Fibroblast of pulmonary artery (primary cell): ENCODE measurements at regions not wholly inside any gene's neighbourhood (a gene's known extent, or its start where the extent isn't known, plus 50 kb on each side); places are given as distances from the start of the nearest gene placed in this dataset.

Experiments used
- DNase-seq: peaks from one replicate; pipeline ENCODE4 v3.0.0-alpha.2; 2010; ENCODE audit warnings: low read depth
- H3K4me3 ChIP-seq: replicated peaks from 2 replicates; pipeline ENCODE4 v1.5.1; 2011; ENCODE audit warnings: low read depth, mild to moderate bottlenecking, control low read depth, low read length, moderate library complexity
- TF ChIP-seq, protein P1 (sequence below): IDR thresholded peaks from 2 replicates; pipeline ENCODE4 v1.5.1; 2011; ENCODE audit warnings: mild to moderate bottlenecking, control low read depth, low read length, inconsistent platforms; ENCODE audit errors: missing control alignments

DNA sequence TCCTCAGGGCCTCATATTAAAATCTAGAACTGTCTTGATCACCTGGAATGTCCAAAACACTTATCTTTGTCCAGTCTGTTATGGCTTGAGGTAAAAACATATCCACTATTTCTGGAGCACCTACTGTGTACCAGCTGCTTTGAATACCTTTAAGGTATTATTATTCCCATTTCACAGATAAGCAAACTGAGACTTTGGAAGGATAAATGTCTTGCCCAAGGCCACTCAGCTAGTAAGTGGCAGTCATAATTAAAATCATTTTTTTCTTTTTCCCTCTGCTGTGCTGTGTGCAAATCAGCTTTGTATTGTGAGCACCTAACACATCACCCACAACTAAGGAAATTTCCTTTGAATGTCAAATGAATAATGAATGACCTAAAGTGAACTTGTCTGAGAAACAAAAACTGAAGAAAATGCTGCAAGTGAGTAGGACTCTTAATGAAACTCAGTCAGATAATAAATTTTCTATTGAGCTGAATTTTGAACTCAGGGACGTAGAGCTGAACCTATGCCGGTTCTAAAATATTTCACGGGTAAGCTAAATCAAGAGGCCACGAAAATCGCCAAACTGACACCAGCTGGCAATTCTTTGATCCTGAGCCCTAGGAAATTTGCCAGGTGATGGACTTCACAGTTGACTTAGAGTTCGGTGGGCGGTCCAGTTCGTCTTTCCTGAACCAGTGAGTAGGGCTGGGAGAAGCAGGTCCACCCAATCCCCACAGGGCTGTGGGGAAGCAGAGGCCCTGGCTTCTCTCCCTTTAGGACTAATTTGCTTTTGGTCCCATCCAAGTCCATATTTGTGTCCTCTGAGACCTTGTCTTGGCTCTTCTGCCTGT is 159.7 kb upstream of the PWP1 start:
- TF ChIP-seq, protein P1, sequence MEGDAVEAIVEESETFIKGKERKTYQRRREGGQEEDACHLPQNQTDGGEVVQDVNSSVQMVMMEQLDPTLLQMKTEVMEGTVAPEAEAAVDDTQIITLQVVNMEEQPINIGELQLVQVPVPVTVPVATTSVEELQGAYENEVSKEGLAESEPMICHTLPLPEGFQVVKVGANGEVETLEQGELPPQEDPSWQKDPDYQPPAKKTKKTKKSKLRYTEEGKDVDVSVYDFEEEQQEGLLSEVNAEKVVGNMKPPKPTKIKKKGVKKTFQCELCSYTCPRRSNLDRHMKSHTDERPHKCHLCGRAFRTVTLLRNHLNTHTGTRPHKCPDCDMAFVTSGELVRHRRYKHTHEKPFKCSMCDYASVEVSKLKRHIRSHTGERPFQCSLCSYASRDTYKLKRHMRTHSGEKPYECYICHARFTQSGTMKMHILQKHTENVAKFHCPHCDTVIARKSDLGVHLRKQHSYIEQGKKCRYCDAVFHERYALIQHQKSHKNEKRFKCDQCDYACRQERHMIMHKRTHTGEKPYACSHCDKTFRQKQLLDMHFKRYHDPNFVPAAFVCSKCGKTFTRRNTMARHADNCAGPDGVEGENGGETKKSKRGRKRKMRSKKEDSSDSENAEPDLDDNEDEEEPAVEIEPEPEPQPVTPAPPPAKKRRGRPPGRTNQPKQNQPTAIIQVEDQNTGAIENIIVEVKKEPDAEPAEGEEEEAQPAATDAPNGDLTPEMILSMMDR = no peak
- H3K4me3 ChIP-seq = no peak overlapping the region
- DNase-seq = no peak

DNA sequence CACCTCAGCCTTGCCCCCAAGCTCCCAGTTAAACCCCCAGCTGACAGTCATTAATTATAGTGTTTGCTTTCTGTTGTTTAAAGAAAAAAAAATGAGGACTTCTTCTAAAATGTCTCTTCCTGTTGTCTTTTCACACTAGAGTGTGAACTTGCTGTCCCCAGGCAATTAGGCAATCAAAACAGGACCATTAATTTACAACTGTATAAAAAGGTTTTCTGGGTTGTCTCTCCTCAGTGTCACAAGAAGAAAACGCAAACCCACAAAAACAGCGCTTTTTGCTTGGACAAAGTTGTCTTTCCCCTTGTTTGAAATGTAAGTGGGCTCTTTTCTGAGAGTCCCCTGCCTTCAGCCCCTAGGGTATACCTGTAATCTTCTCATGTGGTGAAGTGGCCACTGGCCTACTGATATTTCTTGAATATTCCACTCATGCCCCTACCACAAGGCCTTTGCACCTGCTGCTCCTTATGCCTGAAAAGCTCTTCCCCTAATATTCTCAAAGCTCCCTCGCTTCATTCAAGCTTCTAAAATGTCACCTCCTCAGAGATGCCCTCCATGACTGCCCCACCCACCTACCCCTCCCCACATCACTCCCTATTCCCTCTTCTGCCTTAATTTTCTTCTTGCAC is 158.9 kb upstream of the PWP1 start:
- no peak overlapping the region for H3K4me3 ChIP-seq
- TF ChIP-seq, protein P1 = no peak
- no peak for DNase-seq

DNA sequence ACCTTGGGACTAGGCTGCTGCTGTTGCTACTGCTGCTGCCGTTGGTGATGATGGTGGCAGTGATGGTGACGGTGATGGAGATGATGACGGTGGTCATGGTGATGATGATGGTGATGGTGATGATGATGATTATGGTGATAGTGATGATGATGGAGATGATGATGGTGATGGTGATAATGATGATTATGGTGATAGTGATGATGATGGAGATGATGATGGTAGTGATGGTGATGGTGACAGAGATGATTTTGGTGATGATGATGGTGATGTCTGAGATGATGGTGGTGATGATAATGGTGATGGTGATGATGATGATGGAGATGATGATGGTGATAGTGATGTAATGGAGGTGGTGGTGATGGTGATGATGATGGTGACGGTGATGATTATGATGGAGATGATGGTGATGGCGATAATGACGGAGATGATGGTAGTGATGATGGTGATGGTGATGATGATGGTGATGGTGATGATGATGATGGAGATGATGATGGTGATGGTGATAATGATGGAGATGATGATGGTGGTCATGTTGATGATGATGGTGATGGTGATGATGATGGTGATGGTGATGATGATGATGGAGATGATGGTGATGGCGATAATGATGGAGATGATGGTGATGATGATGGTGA is 156.8 kb upstream of the PWP1 start:
- DNase-seq = no peak
- TF ChIP-seq, protein P1 = no peak
- H3K4me3 ChIP-seq = no peak overlapping the region

DNA sequence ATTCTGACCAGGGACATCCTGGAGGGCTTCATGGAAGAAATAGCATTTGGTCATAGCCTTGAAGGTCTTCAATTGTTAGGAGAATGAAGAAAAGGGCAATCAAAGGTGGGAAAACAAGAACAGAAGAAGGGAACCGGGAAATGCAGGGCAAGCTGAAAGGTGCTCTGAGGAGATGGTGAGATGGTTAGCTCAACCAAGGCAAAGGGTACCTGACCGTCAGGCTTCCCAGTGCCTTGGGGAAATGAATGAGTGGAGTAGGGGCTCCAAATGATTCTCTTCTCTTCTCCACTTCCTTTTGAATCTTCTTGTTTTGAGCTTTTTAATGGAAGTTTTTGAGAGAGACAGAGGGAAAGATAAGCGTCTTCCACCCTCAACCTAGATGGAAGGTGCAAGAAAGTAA is 155.6 kb upstream of the PWP1 start:
- DNase-seq = no peak
- no peak overlapping the region for H3K4me3 ChIP-seq
- TF ChIP-seq, protein P1 = no peak

DNA sequence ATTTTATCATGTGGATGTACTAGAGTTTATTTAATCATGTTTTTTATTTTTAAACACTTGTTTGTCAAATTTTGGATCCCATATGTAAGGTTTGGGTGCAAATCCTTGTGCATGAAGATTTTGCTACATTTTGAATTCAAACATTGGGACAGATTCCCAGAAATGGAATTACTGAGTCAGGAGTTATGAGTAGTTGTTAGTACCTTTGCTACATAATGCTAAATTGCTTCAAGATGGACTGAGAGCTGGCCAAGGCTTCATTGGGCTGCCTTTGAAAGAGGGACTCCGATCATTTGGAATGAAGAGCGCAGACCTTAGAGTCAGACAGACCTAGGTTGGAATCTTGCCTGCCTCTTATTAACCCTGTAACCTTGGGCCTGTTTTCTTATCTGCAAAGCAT is 154.9 kb upstream of the PWP1 start:
- no peak overlapping the region for H3K4me3 ChIP-seq
- no peak for DNase-seq
- TF ChIP-seq, protein P1 = no peak

DNA sequence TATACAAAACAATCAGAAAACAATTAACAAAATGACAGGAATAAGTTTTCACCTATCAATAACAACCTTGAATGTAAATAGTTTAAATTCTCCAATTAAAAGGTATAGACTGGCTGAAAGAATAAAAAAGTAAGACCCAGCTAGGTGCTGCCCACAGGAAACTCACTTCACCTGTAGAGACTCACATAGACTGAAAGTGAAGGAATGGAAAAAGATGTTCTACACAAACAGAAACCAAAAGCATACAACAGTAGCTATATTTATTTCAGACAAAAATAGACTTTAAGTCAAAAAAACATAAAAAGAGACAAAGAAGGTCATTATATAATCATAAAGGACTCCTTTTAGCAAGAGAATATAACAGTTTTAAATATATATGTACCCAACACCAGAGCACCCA is 152.4 kb upstream of the PWP1 start:
- H3K4me3 ChIP-seq = no peak overlapping the region
- no peak for DNase-seq
- TF ChIP-seq, protein P1 = no peak
